Endothelial cell of umbilical vein (primary cell): ENCODE measurements at regions not wholly inside any gene's neighbourhood (a gene's known extent, or its start where the extent isn't known, plus 50 kb on each side); places are given as distances from the start of the nearest gene placed in this dataset.

Experiments
- BruUV-seq: library from RNA; stranded (reverse); fragments of 400-500 nt; replicated peaks from 2 replicates; lab custom pipeline; 2021; lab: Mats Ljungman, UMichigan
- CTCF ChIA-PET: fragments of 300-600, 350-600 bp; sonication (Branson Sonifier 250); formaldehyde crosslinking; loops from one replicate; lab custom pipeline; 2021; ENCODE audit warnings: antibody characterized with exemption, inconsistent platforms; lab: Charles Lee
- POLR2A ChIA-PET: fragments of 300-600, 350-600 bp; sonication (Branson Sonifier 250); formaldehyde crosslinking; loops from one replicate; lab custom pipeline; 2021; ENCODE audit warnings: antibody characterized with exemption, inconsistent platforms; lab: Charles Lee
- DNase-seq: peaks from one replicate; pipeline ENCODE4 v3.0.0-alpha.2; 2011; ENCODE audit warnings: low read depth, low spot score
- FAIRE-seq: peaks from 2 replicates; lab custom pipeline; 2011; peaks lifted over from hg19 to GRCh38; lab: Jason Lieb, UNC
- H2AFZ ChIP-seq: 2 replicates; pipeline ENCODE4 v1.6.0; 2012; ENCODE audit warnings: low read depth, low read length, control low read depth, inconsistent platforms
- H3K27ac ChIP-seq: 2 replicates; pipeline ENCODE4 v1.5.1; 2011; ENCODE audit warnings: low read depth, mild to moderate bottlenecking, control low read depth, low read length, moderate library complexity; ENCODE audit not compliant: insufficient read depth
- H3K27me3 ChIP-seq, 2 experiments: 2 replicates each; pipeline versions ENCODE4 v1.6.0 to v1.6.1; 2011; ENCODE audit warnings: low read length in 2 of 2, mixed read lengths in 1 of 2; ENCODE audit not compliant: control insufficient read depth in 2 of 2, insufficient read depth in 2 of 2
- H3K36me3 ChIP-seq, 2 experiments: 2 replicates in 1 of 2; 3 replicates in 1 of 2; pipeline ENCODE4 v1.5.1; 2011; ENCODE audit warnings: low read length in 2 of 2, mild to moderate bottlenecking in 1 of 2, moderate library complexity in 1 of 2; ENCODE audit not compliant: control insufficient read depth in 2 of 2, insufficient read depth in 2 of 2; ENCODE audit errors: extremely low read depth in 1 of 2
- H3K4me1 ChIP-seq: 3 replicates; pipeline ENCODE4 v1.5.1; 2011; ENCODE audit warnings: mild to moderate bottlenecking, low read length; ENCODE audit not compliant: control insufficient read depth, insufficient read depth; ENCODE audit errors: extremely low read depth
- H3K4me2 ChIP-seq: 2 replicates; pipeline ENCODE4 v1.6.1; 2011; ENCODE audit warnings: low read length, control low read depth, mixed read lengths; ENCODE audit not compliant: insufficient read depth
- H3K4me3 ChIP-seq, 3 experiments: fragments of 200-600 bp in 1 of 3; sonication (generic), shearing (Covaris generic) in 1 of 3; replicated peaks in 1 of 3; 2 replicates each; pipeline ENCODE4 v1.5.1; 2011 to 2016; ENCODE audit warnings: control low read depth in 3 of 3, low read length in 3 of 3, mild to moderate bottlenecking in 2 of 3, inconsistent platforms in 1 of 3, low read depth in 1 of 3, moderate library complexity in 1 of 3; ENCODE audit not compliant: insufficient read depth in 1 of 3
- H3K79me2 ChIP-seq: 2 replicates; pipeline ENCODE4 v1.6.0; 2012; ENCODE audit warnings: low read length, inconsistent platforms; ENCODE audit not compliant: control insufficient read depth, insufficient read depth
- H3K9ac ChIP-seq: replicated peaks from 2 replicates; pipeline ENCODE3; 2011; ENCODE audit warnings: low read length, control low read depth; ENCODE audit not compliant: insufficient read depth; ENCODE audit errors: extremely low read depth
- H3K9me1 ChIP-seq: replicated peaks from 3 replicates; pipeline ENCODE4 v1.6.0; 2011; ENCODE audit warnings: mild to moderate bottlenecking, low read length; ENCODE audit not compliant: control insufficient read depth, insufficient read depth; ENCODE audit errors: extremely low read depth
- H3K9me3 ChIP-seq: replicated peaks from 2 replicates; pipeline ENCODE4 v1.5.1; 2012; ENCODE audit warnings: low read length, inconsistent platforms; ENCODE audit not compliant: control insufficient read depth, insufficient read depth
- H4K20me1 ChIP-seq: replicated peaks from 2 replicates; pipeline ENCODE3; 2011; ENCODE audit warnings: mild to moderate bottlenecking, low read length; ENCODE audit not compliant: control insufficient read depth, insufficient read depth; ENCODE audit errors: extremely low read depth
- EZH2 ChIP-seq: IDR thresholded peaks from 2 replicates; pipeline ENCODE4 v1.6.1; 2012; ENCODE audit warnings: borderline replicate concordance, low read depth, mild to moderate bottlenecking, moderate library complexity, low read length, inconsistent platforms; ENCODE audit not compliant: severe bottlenecking
- FOS ChIP-seq: IDR thresholded peaks from 2 replicates; pipeline ENCODE4 v1.6.1; 2011; ENCODE audit warnings: mild to moderate bottlenecking, low read length, moderate library complexity, borderline replicate concordance; ENCODE audit not compliant: insufficient read depth
- GATA2 ChIP-seq: IDR thresholded peaks from 2 replicates; pipeline ENCODE4 v1.7.0; 2011; ENCODE audit warnings: low read depth, mild to moderate bottlenecking, moderate library complexity, mixed read lengths, low read length; ENCODE audit not compliant: insufficient read length, insufficient read depth
- JUN ChIP-seq: IDR thresholded peaks from 2 replicates; pipeline ENCODE4 v1.6.1; 2011; ENCODE audit warnings: borderline replicate concordance, low read depth; ENCODE audit not compliant: insufficient read length, insufficient read depth
- MYC ChIP-seq: IDR thresholded peaks from one replicate; pipeline ENCODE4 v1.6.1; 2011; ENCODE audit warnings: mild to moderate bottlenecking, low read depth, low read length
- POLR2A ChIP-seq: IDR thresholded peaks from 2 replicates; pipeline ENCODE4 v1.6.1; 2012; ENCODE audit warnings: low read depth, mild to moderate bottlenecking, control low read depth, low read length
- POLR2AphosphoS5 ChIP-seq: IDR thresholded peaks from 2 replicates; pipeline ENCODE4 v1.6.1; 2012; ENCODE audit warnings: low read depth, mild to moderate bottlenecking, control low read depth, low read length, moderate library complexity; ENCODE audit not compliant: insufficient read depth
- dilution Hi-C: fragments of 300-500 bp; cut with MboI; formaldehyde crosslinking; loops from one replicate; pipeline ENCODE4 v1.15.0; 2019; ENCODE audit warnings: low sequenced_read_pairs; ENCODE audit not compliant: extremely low pct_ligation_motif_present
- intact Hi-C: fragments of 100-400 bp; cut with micrococcal nuclease; formaldehyde crosslinking; loops from one replicate; pipeline ENCODE4 v1.10.0; 2022
- TF ChIP-seq, protein P1 (sequence below), 2 donors: IDR thresholded peaks; 1 replicate in 1 of 2; 2 replicates in 1 of 2; pipeline ENCODE4 v1.5.1; 2011; ENCODE audit warnings: low read length in 2 of 2, mild to moderate bottlenecking in 2 of 2, moderate library complexity in 2 of 2, control low read depth in 1 of 2, inconsistent platforms in 1 of 2, low read depth in 1 of 2; ENCODE audit not compliant: insufficient read depth in 1 of 2; ENCODE audit errors: extremely low read depth in 1 of 2
- TF ChIP-seq, protein P2 (sequence below): IDR thresholded peaks from 2 replicates; pipeline ENCODE4 v1.6.1; 2011; ENCODE audit not compliant: insufficient read depth, insufficient read length

DNA sequence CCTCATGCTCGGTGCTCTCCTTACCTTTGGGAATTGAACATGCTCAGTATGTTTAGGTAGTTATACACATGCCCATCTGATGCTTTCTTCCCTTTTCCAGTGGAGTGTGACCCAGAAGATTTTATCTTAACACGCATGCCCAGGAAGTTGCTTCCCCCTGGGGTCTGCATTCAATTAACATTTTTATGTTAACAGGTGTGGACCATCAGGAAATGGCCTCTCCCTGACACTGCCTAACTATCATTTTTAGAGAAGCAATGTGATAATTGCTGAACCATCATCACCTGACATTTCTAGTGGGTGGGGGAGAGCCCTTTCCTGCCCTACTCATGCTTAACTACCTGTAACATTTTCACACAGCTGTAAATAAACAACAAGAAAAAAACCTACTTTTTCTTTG, 55.1 kb upstream of the TGFBR2 start:
- FAIRE-seq (no peak), DNase-seq (no peak)
- H2AFZ ChIP-seq: no peak overlapping the region
- intact Hi-C loops (no loop called here), dilution Hi-C loops (no loop called here)
- no peak for TF ChIP-seq POLR2A
- TF ChIP-seq, protein P1, sequence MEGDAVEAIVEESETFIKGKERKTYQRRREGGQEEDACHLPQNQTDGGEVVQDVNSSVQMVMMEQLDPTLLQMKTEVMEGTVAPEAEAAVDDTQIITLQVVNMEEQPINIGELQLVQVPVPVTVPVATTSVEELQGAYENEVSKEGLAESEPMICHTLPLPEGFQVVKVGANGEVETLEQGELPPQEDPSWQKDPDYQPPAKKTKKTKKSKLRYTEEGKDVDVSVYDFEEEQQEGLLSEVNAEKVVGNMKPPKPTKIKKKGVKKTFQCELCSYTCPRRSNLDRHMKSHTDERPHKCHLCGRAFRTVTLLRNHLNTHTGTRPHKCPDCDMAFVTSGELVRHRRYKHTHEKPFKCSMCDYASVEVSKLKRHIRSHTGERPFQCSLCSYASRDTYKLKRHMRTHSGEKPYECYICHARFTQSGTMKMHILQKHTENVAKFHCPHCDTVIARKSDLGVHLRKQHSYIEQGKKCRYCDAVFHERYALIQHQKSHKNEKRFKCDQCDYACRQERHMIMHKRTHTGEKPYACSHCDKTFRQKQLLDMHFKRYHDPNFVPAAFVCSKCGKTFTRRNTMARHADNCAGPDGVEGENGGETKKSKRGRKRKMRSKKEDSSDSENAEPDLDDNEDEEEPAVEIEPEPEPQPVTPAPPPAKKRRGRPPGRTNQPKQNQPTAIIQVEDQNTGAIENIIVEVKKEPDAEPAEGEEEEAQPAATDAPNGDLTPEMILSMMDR (IDR thresholded peaks at IDR 0.05; ENCODE audit: extremely low read depth in 1 of 2, insufficient read depth in 1 of 2, low read depth in 1 of 2, low read length in 2 of 2): no peak
- no peak for TF ChIP-seq JUN
- no peak for TF ChIP-seq MYC
- no peak for TF ChIP-seq EZH2
- no peak for TF ChIP-seq POLR2AphosphoS5
- TF ChIP-seq, protein P2, sequence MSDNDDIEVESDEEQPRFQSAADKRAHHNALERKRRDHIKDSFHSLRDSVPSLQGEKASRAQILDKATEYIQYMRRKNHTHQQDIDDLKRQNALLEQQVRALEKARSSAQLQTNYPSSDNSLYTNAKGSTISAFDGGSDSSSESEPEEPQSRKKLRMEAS: no peak
- TF ChIP-seq GATA2: no peak
- TF ChIP-seq FOS: no peak
- peaks cover 17% of the 10 kb centered on the region for H3K4me1 ChIP-seq
- BruUV-seq: no TSS peak
- no peaks in the 10 kb centered on the region for H3K79me2 ChIP-seq
- H3K27ac ChIP-seq: no peak overlapping the region
- CTCF ChIA-PET: interaction anchor here (1.2 to 1.5 kb wide), 2 partner anchors 12 to 142 kb away, joined by 3 read pairs; no protein-coding TSS in a partner anchor
- H3K36me3 ChIP-seq: no peaks in the 10 kb centered on the region
- no peak overlapping the region for H3K4me2 ChIP-seq
- no peaks in the 10 kb centered on the region for H3K9me1 ChIP-seq
- H4K20me1 ChIP-seq: no peaks in the 10 kb centered on the region
- POLR2A ChIA-PET: no interaction called here
- no peak overlapping the region for H3K9ac ChIP-seq
- no peaks in the 10 kb centered on the region for H3K27me3 ChIP-seq
- H3K9me3 ChIP-seq: no peaks in the 10 kb centered on the region
- no peak overlapping the region for H3K4me3 ChIP-seq
